PC-9 (cell line): ENCODE measurements at regions not wholly inside any gene's neighbourhood (a gene's known extent, or its start where the extent isn't known, plus 50 kb on each side); places are given as distances from the start of the nearest gene placed in this dataset.

Experiments
- BruUV-seq: library from RNA; stranded (reverse); fragments of 400-500 nt; replicated peaks from 2 replicates; lab custom pipeline; 2021; lab: Mats Ljungman, UMichigan
- CTCF ChIA-PET: fragments of 300-600 bp; sonication (Branson Sonifier 250); formaldehyde crosslinking; loops from one replicate; lab custom pipeline; 2022; ENCODE audit warnings: antibody characterized with exemption; lab: Charles Lee
- POLR2A ChIA-PET: fragments of 300-600 bp; sonication (Branson Sonifier 250); formaldehyde crosslinking; loops from one replicate; lab custom pipeline; 2022; ENCODE audit warnings: antibody characterized with exemption; ENCODE audit not compliant: unreplicated experiment; lab: Charles Lee
- DNase-seq, 2 experiments: peaks; one replicate each; pipeline versions ENCODE4 v3.0.0 to v3.0.0-alpha.2; 2015 to 2022; ENCODE audit warnings: mixed read lengths in 1 of 2
- H2AFZ ChIP-seq: fragments of 200-600 bp; sonication (generic); 2 replicates; pipeline ENCODE4 v1.8.1; 2017; ENCODE audit warnings: antibody characterized with exemption
- H3F3A ChIP-seq: fragments of 200-600 bp; sonication (generic); 2 replicates; pipeline ENCODE4 v1.8.1; 2017; ENCODE audit warnings: antibody characterized with exemption, mild to moderate bottlenecking, low read depth; ENCODE audit not compliant: insufficient read depth
- H3K27ac ChIP-seq: fragments of 200-600 bp; sonication (generic); 2 replicates; pipeline ENCODE4 v1.6.1; 2016; ENCODE audit warnings: mixed run types
- H3K27me3 ChIP-seq: fragments of 200-600 bp; sonication (generic); 2 replicates; pipeline ENCODE4 v1.6.1; 2016; ENCODE audit warnings: low read depth, mixed run types; ENCODE audit not compliant: insufficient read depth
- H3K36me3 ChIP-seq: fragments of 200-600 bp; sonication (generic); 2 replicates; pipeline ENCODE4 v1.6.1; 2016; ENCODE audit warnings: low read depth, mixed run types
- H3K4me1 ChIP-seq: fragments of 200-600 bp; sonication (generic); replicated peaks from 2 replicates; pipeline ENCODE4 v1.6.1; 2016; ENCODE audit warnings: mixed run types; ENCODE audit not compliant: insufficient read depth
- H3K4me2 ChIP-seq: fragments of 200-600 bp; sonication (generic); 2 replicates; pipeline ENCODE4 v1.6.1; 2017; ENCODE audit warnings: mixed run types
- H3K4me3 ChIP-seq: fragments of 200-600 bp; sonication (generic); 2 replicates; pipeline ENCODE4 v1.6.1; 2016; ENCODE audit warnings: mixed run types
- H3K79me2 ChIP-seq: fragments of 200-600 bp; sonication (generic); 2 replicates; pipeline ENCODE4 v1.6.1; 2017; ENCODE audit warnings: low read depth, mixed run types
- H3K9me2 ChIP-seq: fragments of 200-600 bp; sonication (generic); 2 replicates; pipeline ENCODE4 v1.8.1; 2017; ENCODE audit warnings: mild to moderate bottlenecking; ENCODE audit not compliant: insufficient read depth
- H3K9me3 ChIP-seq: fragments of 200-600 bp; sonication (generic); 2 replicates; pipeline ENCODE4 v1.8.1; 2016; ENCODE audit warnings: low read depth; ENCODE audit not compliant: insufficient read depth
- H4K20me1 ChIP-seq: fragments of 200-600 bp; sonication (generic); 2 replicates; pipeline ENCODE4 v1.8.1; 2017; ENCODE audit not compliant: insufficient read depth
- EZH2 ChIP-seq: fragments of 200-600 bp; sonication (generic); IDR thresholded peaks from 2 replicates; pipeline ENCODE4 v1.8.0; 2017; ENCODE audit warnings: antibody characterized with exemption, low read depth
- intact Hi-C: fragments of 100-400 bp; cut with micrococcal nuclease; formaldehyde crosslinking; loops from one replicate; pipeline ENCODE4 v1.10.0; 2022; ENCODE audit not compliant: unreplicated experiment
- TF ChIP-seq, protein P1 (sequence below): fragments of 200-600 bp; sonication (generic); conservative IDR thresholded peaks from 2 replicates; pipeline ENCODE4 v1.6.1; 2017; ENCODE audit warnings: mixed run types, antibody characterized with exemption, mild to moderate bottlenecking, moderate library complexity

DNA sequence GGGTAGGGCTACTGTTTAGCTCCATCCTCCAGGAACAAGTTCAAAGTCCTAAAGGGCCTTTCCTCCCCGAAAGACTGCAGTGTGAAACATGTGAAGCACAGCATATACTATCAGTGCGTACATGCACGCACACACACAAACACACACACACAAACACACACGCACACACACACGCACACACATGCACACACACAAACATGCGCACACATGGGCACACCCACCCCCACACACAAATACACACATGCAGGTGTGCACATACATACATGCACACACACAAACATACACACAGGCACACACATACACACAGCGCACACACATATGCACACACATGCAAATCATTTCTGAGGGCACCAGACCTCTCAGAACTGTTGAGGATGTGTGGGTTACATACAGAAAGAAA is 382.0 kb upstream of the CDH4 start:
- Histone ChIP-seq H3K9me3 (no peaks in the 10 kb centered on the region), H2AFZ (no peak overlapping the region), H3K9me2 (no peaks in the 10 kb centered on the region), H3K36me3 (no peaks in the 10 kb centered on the region), H3K79me2 (no peaks in the 10 kb centered on the region), H3K27ac (no peak overlapping the region), H3K4me3 (no peak overlapping the region), H3K4me2 (no peak overlapping the region), H3K27me3 (peaks cover 87% of the 10 kb centered on the region), H3K4me1 (no peaks in the 10 kb centered on the region), H3F3A (no peaks in the 10 kb centered on the region), H4K20me1 (no peaks in the 10 kb centered on the region)
- TF ChIP-seq, protein P1, sequence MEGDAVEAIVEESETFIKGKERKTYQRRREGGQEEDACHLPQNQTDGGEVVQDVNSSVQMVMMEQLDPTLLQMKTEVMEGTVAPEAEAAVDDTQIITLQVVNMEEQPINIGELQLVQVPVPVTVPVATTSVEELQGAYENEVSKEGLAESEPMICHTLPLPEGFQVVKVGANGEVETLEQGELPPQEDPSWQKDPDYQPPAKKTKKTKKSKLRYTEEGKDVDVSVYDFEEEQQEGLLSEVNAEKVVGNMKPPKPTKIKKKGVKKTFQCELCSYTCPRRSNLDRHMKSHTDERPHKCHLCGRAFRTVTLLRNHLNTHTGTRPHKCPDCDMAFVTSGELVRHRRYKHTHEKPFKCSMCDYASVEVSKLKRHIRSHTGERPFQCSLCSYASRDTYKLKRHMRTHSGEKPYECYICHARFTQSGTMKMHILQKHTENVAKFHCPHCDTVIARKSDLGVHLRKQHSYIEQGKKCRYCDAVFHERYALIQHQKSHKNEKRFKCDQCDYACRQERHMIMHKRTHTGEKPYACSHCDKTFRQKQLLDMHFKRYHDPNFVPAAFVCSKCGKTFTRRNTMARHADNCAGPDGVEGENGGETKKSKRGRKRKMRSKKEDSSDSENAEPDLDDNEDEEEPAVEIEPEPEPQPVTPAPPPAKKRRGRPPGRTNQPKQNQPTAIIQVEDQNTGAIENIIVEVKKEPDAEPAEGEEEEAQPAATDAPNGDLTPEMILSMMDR, result no peak
- no peak for TF ChIP-seq EZH2
- DNase-seq, result no peak
- ChIA-PET POLR2A (no interaction called here), CTCF (no interaction called here)
- intact Hi-C loops, result no loop called here
- no TSS peak for BruUV-seq

DNA sequence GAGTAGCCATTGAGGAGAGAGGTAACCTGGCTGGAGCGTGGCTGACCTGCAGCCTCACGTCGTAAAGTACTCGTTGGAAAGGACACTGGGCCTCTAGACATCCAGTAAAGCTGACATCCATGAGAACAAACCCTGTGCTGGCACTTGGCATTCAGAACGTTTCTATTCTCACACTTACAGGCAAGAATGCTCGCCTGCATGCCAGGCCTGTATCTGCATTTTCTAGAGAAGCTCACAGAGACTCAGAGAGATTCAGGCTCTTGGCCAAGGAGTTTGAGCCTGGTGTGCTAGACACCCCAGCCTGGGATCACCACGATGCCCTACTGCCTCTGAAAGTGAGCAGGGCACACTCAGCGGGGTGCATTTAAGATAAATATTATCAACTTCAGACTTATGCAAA is 379.8 kb upstream of the CDH4 start:
- Histone ChIP-seq H3K79me2 (no peaks in the 10 kb centered on the region), H3K4me1 (no peaks in the 10 kb centered on the region), H3K4me2 (no peak overlapping the region), H3F3A (no peaks in the 10 kb centered on the region), H2AFZ (no peak overlapping the region), H3K4me3 (no peak overlapping the region), H3K27ac (no peak overlapping the region), H3K9me3 (no peaks in the 10 kb centered on the region), H4K20me1 (no peaks in the 10 kb centered on the region), H3K9me2 (no peaks in the 10 kb centered on the region), H3K36me3 (no peaks in the 10 kb centered on the region), H3K27me3 (peaks cover 95% of the 10 kb centered on the region)
- DNase-seq, result no peak
- BruUV-seq, result no TSS peak
- TF ChIP-seq, protein P1, result no peak
- TF ChIP-seq EZH2, result no peak
- ChIA-PET POLR2A (no interaction called here), CTCF (no interaction called here)
- intact Hi-C loops, result no loop called here

DNA sequence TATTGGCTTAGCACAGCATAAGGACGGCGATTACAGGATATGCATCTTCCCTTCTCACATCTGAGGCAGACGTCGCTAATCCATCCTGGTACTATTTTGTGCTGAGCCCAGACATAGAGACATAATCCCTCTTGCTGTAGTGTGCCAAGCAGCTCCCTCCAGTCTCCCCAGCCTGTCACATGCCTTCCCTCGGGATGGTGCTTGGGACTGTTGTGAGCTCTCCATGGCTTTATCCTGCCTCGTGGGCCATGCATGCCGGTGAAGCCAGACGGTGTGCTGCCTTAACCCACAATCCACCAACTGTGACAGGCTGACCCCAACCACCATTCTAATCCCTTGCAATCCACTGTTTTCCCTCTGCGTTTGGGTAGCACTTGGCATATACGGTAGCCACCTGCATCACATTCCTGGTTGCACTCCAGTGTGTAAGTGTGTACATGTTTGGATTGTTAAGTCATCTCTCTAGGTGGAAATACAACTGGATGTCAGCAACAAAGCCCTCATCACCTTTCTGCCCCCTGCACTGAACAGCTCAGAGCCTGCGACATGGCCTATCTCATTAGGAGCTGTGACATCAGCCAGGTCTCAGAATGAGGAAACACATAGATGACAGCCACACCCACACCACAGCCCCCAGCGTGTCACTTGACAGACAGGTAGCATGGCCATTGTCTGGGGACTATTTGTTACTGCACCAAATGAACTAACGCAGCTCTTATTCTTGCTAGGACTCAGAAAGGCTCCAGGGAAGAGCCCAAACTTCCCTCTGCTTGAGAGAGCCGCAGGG is 374.8 kb upstream of the CDH4 start:
- no peak overlapping the region for H3K27ac ChIP-seq
- no peaks in the 10 kb centered on the region for H3F3A ChIP-seq
- H3K4me1 ChIP-seq, result no peaks in the 10 kb centered on the region
- CTCF ChIA-PET, result no interaction called here
- POLR2A ChIA-PET, result no interaction called here
- H3K4me2 ChIP-seq, result no peak overlapping the region
- H3K4me3 ChIP-seq, result no peak overlapping the region
- TF ChIP-seq, protein P1, result no peak
- TF ChIP-seq EZH2, result no peak
- no peaks in the 10 kb centered on the region for H3K9me3 ChIP-seq
- H3K27me3 ChIP-seq, result peaks cover 92% of the 10 kb centered on the region
- BruUV-seq, result no TSS peak
- intact Hi-C loops, result no loop called here
- H3K36me3 ChIP-seq, result no peaks in the 10 kb centered on the region
- no peak overlapping the region for H2AFZ ChIP-seq
- no peak for DNase-seq
- H3K9me2 ChIP-seq, result no peaks in the 10 kb centered on the region
- no peaks in the 10 kb centered on the region for H4K20me1 ChIP-seq
- no peaks in the 10 kb centered on the region for H3K79me2 ChIP-seq
